GM19324 (cell line): ENCODE measurements at regions not wholly inside any gene's neighbourhood (a gene's known extent, or its start where the extent isn't known, plus 50 kb on each side); places are given as distances from the start of the nearest gene placed in this dataset.

Source experiments
- ATAC-seq: cut with Tn5 transposase; IDR thresholded peaks from one replicate; pipeline ENCODE4 v1.9.1; 2021; ENCODE audit warnings: mild to moderate bottlenecking, moderate library complexity; ENCODE audit not compliant: unreplicated experiment, low FRiP score

DNA sequence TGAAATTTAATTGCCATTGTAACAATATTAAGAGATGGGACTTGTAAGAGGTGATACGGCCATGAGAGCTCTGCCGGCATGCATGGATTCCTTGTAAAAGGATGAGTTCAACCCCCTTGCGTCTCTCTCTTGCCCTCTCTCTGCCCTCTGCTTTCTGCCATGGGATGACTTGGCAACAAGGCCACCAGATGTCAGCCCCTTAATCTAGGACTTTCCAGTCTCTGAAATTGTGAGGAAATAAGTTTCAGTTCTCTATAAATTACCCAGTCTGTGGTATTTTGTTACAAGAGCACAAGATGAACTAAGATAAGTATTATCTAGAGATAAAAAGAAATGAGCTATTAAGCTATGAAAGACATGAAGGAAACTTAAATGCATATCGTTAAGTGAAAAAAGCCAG is 145.7 kb upstream of the AHR start:
- no peak for ATAC-seq

DNA sequence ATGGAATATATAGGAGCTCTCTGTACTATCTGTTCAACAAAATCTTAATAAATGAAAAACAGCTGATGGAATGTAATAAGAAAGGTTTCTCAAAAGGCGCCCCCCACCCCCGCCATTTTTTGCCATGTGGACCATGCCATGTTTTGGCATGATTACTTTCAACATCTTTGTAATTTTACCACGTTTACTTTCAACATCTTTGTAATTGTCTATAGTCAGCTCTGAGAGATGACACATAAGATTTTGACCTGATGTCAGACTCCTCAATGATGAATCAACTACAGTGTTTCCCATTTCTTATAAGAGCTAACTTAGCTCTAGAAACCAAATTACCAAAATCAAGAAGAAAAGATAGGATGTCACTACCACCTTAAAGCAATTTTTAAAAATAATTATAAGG is 144.9 kb upstream of the AHR start:
- ATAC-seq: no peak

DNA sequence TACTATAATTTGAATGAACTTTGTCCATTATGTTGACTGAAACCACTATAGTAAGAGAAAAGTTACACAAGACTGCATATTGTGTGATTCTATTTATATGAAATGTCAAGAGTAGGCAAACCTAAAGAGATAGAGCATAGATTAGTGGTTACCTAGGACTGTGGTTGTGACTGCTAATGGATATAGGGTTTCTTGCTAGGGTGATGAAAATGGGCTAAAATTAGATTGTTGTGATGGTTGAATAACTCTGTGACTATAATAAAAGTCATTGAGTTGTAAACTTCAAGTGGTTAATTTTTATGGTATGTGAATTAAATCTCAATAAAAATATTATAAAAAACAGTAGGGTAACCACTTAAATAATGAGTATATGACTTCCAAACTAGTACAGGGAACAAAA is 142.9 kb upstream of the AHR start:
- ATAC-seq: no peak

GRCh38 chr7:17158261-17158660 is 140.2 kb upstream of the AHR start:
- no peak for ATAC-seq

GRCh38 chr7:17159500-17160037 is 138.9 kb upstream of the AHR start:
- peak; percentile 83 for ATAC-seq

GRCh38 chr7:17166824-17167379 is 131.6 kb upstream of the AHR start:
- no peak for ATAC-seq

DNA sequence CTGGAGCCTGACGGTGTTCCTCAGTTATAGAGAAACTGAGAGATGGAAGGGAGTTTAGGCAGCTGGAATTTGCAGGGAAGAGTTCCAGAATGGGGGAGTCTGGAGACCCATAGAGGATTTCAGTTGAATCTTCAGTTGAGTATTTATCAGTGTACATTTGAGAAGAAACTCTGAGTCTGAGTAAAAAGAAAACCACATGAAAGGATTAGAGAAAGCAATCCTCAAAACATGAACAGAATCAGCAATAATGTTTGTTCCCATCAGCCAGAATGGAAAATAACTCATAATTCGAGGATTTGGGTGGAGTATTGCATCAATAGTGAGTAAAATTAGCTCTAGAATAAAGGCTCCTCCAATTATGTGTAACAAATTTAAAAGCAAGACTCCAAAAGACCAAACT is 130.0 kb upstream of the AHR start:
- ATAC-seq: no peak

DNA sequence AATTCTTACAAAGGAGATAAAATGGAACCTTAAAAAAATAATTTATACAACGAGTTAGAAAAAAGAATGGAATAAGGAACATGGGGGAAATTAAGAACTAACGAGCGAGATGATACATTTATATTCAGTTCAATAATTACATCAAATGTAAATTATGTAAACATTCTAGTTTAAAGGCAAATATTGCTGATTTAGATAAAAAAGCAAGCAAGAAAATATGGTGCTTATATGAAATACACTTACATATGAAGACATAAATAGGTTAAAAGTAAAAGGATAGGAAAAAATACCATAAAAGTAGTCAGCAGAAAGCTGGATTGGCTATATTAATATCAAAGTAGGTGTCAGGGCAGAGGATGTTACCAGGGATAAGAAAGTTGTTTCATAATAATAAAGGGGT is 127.0 kb upstream of the AHR start:
- ATAC-seq: no peak

GRCh38 chr7:17176371-17177032 is 122.0 kb upstream of the AHR start:
- ATAC-seq: no peak

DNA sequence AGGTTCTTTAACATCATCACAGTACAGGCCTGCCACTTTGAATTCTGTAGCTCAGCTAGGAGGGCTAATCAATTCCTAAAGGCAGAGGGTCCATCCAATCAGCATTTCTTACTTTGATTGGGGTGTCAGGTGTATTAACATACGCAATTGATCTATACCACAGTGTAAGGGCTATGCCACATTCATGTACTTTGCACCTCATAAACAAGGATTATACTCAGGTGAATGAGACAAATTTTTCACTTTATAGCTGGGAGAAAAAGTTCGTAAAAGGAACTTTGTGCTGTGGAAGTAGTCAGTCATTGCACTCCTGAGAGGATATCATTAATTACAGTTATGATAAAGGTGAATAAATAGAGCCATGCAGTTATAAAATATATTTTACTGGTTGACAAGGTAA is 119.9 kb upstream of the AHR start:
- ATAC-seq: no peak

DNA sequence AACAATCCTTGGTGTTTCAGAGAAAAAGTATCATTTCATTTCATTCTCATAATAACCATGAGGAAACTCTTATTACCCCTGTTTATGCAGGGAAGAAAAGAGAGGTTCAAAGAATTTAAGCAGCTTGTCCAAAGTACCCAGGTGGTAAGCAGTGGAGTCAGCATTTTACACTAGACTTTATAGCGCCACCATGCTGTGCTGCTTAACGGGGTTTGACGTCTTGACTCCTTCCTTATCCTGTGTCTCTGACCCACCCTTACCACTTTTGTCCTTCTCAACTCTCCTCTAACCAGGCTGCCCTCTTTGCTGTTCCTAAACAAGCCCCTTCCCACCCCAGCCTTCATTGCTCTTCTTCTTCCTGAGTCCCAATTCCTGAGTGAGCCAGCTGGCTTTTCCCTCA is 117.0 kb upstream of the AHR start:
- no peak for ATAC-seq

- no peak for ATAC-seq
These were observed 114.7 kb upstream of the AHR start for GRCh38 chr7:17183630-17184328.

DNA sequence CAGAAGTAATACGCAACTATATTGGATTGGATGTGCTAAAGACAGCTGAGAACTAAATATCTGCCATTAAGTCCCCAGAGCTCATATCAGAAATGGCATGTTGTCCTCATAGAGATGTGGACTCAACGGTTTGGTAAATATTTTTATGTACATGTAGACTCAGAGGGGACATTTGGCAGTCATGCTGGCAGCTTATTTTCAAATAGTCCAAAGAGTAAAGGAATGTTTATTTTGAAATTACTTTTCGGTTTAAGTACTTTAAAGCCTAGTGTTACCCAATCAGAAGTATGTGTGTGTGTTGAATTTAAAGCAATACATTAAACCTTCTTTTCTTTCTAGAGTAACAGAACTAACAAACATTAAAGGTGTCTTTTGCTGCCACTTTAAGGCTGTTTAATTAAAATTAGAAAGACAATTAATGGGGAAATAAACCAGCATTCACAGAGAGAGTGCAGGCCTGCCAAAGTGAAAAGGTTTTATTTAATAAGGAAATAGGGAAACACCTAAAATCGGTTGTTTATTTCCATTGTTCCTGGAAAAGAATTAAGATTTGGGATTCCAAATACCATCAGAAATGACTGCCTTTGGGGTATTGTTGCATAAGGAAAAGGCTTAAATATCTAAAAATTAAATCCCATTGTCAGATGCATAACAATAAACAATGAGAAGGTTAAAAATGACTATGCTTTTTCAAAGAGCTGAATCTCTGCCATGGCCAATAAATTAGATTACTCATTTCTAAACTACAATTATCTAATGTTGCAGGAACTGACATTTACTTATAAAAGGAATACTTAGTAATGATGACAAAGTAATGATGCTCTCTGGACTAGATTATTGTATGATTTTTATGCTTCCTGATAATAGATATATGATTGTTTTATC is 113.4 kb upstream of the AHR start:
- ATAC-seq: peak; percentile 5

GRCh38 chr7:17185690-17186070 is 112.8 kb upstream of the AHR start:
- peak; percentile 82 for ATAC-seq

DNA sequence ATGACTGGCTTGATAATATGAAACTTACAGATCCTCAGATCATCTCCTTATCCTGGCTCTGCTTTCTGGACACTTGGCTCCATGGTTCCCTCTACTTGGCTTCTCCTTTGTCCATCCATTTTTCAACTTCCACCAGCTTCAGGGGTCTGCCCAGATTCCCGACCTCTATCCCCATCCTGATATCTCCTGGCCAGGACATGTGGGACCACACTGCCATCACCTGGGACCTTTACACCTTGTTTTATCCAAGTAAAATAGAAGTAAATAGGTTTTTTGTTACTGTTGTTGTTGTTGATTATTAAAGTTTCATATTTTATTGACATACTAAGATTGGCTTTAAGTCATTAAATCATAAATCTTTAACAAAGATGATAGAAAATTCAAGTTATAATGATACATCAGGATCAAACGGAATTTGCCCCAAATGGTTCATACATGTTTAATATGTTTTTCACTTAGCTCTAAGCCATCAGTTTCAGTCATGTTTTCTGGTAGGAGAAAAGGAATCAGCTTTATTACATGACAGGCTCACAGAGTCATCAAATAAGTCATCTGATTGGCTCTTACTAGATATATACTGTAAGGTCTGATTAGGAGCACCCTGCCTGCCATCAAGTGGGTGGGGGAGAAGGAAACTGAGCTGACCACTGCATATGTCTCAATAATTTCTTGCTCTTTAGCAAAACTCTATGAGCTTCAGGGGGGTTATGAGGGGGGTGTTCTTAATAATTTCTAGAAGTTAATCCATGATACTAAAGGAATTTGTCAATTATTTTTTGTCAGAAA is 111.5 kb upstream of the AHR start:
- no peak for ATAC-seq

DNA sequence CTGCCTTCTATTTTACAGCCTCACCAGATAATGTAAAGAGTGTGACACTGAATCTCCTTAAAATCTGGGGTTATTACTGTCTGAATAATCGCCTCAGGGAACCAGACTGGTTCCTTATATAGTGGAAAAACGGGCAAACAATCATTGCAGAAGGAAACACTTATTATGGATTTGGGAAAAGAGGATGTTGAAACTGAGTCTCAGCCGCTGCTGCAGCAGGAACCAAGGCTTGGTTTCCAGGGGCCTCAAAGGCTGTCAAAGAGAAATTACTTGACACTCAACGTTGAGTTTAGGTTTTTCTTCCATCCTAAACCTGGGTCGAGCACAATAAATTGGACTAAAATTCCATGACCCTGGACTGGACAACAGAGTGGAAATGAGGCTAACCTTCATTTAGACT is 103.8 kb upstream of the AHR start:
- no peak for ATAC-seq

DNA sequence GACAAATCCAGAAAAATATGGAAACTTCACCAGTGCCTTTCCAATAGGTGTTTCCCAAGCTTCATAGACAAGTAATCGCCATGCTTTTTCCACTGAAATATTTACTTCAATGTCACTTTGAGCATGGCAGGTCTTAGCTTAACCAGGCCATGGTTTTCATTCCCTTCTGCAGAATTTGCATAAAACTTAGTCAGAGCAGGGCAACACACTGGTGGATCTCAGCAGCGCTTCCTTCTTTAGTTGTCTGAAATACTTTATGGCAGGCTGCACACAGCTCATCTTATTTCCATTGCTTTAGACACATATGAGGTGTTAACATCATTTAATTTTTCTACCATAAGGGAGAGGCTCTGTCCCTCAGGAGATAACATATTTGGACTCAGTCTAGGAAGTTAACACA is 102.9 kb upstream of the AHR start:
- ATAC-seq: peak; percentile 82

DNA sequence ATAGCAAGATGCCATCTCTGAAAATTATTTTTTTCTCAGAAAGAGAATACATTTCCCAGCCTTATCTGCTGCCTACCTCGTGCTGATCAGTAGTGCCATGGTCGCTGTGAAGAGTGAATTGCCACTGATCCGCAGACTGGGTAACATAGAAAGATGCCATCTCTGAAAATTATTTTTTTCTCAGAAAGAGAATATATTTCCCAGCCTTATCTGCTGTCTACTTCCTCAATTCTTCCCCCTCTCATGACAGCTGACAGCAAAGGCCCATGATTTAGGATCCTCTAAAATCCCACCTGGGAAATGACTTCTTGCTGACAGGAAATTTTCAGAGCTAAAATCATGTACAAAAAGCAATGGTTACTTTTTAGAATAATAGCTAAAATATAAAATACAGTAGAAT is 92.5 kb upstream of the AHR start:
- ATAC-seq: no peak

GRCh38 chr7:17206349-17206905 is 92.0 kb upstream of the AHR start:
- no peak for ATAC-seq

GRCh38 chr7:17207220-17207619 is 91.2 kb upstream of the AHR start:
- no peak for ATAC-seq
